K562 (cell line): ENCODE measurements at regions not wholly inside any gene's neighbourhood (a gene's known extent, or its start where the extent isn't known, plus 50 kb on each side); places are given as distances from the start of the nearest gene placed in this dataset.

Source experiments
- CHD1 ChIP-seq: fragments of 200-600 bp; sonication (generic); IDR thresholded peaks from one replicate; pipeline ENCODE4 v1.6.1; 2012; ENCODE audit warnings: mild to moderate bottlenecking, moderate library complexity, low read length, inconsistent platforms
- CHD4 ChIP-seq: fragments of 200-600 bp; sonication (generic); IDR thresholded peaks from 3 replicates; pipeline ENCODE4 v1.6.1; 2012; ENCODE audit warnings: low read depth, mild to moderate bottlenecking, mixed read lengths, low read length, inconsistent platforms; ENCODE audit not compliant: insufficient read depth, insufficient replicate concordance, poor library complexity, severe bottlenecking
- EGR1 ChIP-seq: fragments of 450-650 bp; conservative IDR thresholded peaks from 2 replicates; pipeline ENCODE4 v1.6.1; 2017; ENCODE audit warnings: mild to moderate bottlenecking
- FOSL1 ChIP-seq: fragments of 200-800 bp; sonication (Bioruptor generic); conservative IDR thresholded peaks from 2 replicates; pipeline ENCODE4 v1.6.1; 2016; ENCODE audit warnings: missing genetic modification characterization, missing compliant biosample characterization
- GATA2 ChIP-seq: sonication (generic); formaldehyde crosslinking; IDR thresholded peaks from 2 replicates; pipeline ENCODE4 v1.4.0; 2020; ENCODE audit warnings: mild to moderate bottlenecking, missing genetic modification reagents
- GATAD2B ChIP-seq: fragments of 450-650 bp; IDR thresholded peaks from 2 replicates; pipeline ENCODE4 v1.6.1; 2017; ENCODE audit warnings: mild to moderate bottlenecking, borderline replicate concordance
- KLF6 ChIP-seq: fragments of 250-450 bp; sonication (Bioruptor Pico); IDR thresholded peaks from 2 replicates; pipeline ENCODE4 v1.4.0; 2020; ENCODE audit warnings: mild to moderate bottlenecking, moderate library complexity, borderline replicate concordance
- MAFK ChIP-seq: IDR thresholded peaks from 2 replicates; pipeline ENCODE4 v1.6.1; 2011; ENCODE audit warnings: low read length, improper control_type of control experiment
- MCM3 ChIP-seq: fragments of 450-650 bp; IDR thresholded peaks from 2 replicates; pipeline ENCODE4 v1.6.1; 2016
- NR4A1 ChIP-seq, 2 experiments: fragments of 250-450 bp in 1 of 2; fragments of 450-650 bp in 1 of 2; sonication (Bioruptor Pico) in 1 of 2; IDR thresholded peaks; 2 replicates each; pipeline versions ENCODE4 v1.4.0 to v1.6.1; 2016 to 2020; ENCODE audit warnings: mild to moderate bottlenecking in 2 of 2, missing compliant biosample characterization in 1 of 2, missing genetic modification characterization in 1 of 2, moderate library complexity in 1 of 2
- POLR2G ChIP-seq: fragments of 200-400 bp; formaldehyde crosslinking; IDR thresholded peaks from 2 replicates; pipeline ENCODE4 v1.6.1; 2017; ENCODE audit warnings: low read depth, mild to moderate bottlenecking, antibody characterized with exemption, low read length, moderate library complexity
- SMARCC2 ChIP-seq: fragments of 450-650 bp; IDR thresholded peaks from 2 replicates; pipeline ENCODE4 v1.6.1; 2017; ENCODE audit warnings: antibody characterized with exemption, moderate library complexity, mild to moderate bottlenecking, low read depth
- ZBTB17 ChIP-seq: fragments of 450-650 bp; formaldehyde crosslinking; IDR thresholded peaks from 2 replicates; pipeline ENCODE4 v1.4.0; 2020; ENCODE audit warnings: mild to moderate bottlenecking
- ZNF232 ChIP-seq: sonication (generic); formaldehyde crosslinking; IDR thresholded peaks from 2 replicates; pipeline ENCODE4 v1.8.0; 2022; ENCODE audit warnings: mild to moderate bottlenecking, missing genetic modification reagents
- ZNF584 ChIP-seq: fragments of 200-800 bp; sonication (Bioruptor generic); IDR thresholded peaks from 2 replicates; pipeline ENCODE4 v1.6.1; 2016; ENCODE audit warnings: low read depth, mild to moderate bottlenecking, missing genetic modification characterization, missing compliant biosample characterization
- ZNF699 ChIP-seq: fragments of 250-450 bp; sonication (Bioruptor Pico); IDR thresholded peaks from 2 replicates; pipeline ENCODE4 v1.8.0; 2021; ENCODE audit warnings: mild to moderate bottlenecking, moderate library complexity; ENCODE audit not compliant: insufficient replicate concordance
- TF ChIP-seq, protein P1 (sequence below): sonication (generic); formaldehyde crosslinking; IDR thresholded peaks from 2 replicates; pipeline ENCODE4 v1.8.1; 2023; ENCODE audit warnings: missing genetic modification reagents, mild to moderate bottlenecking, borderline replicate concordance
- TF ChIP-seq, protein P2 (sequence below): fragments of 450-650 bp; formaldehyde crosslinking; IDR thresholded peaks from 2 replicates; pipeline ENCODE4 v1.4.0; 2020; ENCODE audit warnings: mild to moderate bottlenecking, moderate library complexity
- TF ChIP-seq, protein P3 (sequence below): fragments of 200-800 bp; sonication (Bioruptor generic); IDR thresholded peaks from 2 replicates; pipeline ENCODE4 v1.6.1; 2017; ENCODE audit warnings: missing genetic modification characterization, missing compliant biosample characterization
- TF ChIP-seq, protein P4 (sequence below), 3 experiments: IDR thresholded peaks in 2 of 3; conservative IDR thresholded peaks in 1 of 3; 2 replicates each; pipeline ENCODE4 v1.5.1; 2011 to 2012; ENCODE audit warnings: low read length in 3 of 3, mild to moderate bottlenecking in 3 of 3, control low read depth in 2 of 3, improper control_type of control experiment in 1 of 3, inconsistent platforms in 1 of 3, low read depth in 1 of 3, mixed read lengths in 1 of 3, moderate library complexity in 1 of 3; ENCODE audit not compliant: insufficient read depth in 2 of 3

DNA sequence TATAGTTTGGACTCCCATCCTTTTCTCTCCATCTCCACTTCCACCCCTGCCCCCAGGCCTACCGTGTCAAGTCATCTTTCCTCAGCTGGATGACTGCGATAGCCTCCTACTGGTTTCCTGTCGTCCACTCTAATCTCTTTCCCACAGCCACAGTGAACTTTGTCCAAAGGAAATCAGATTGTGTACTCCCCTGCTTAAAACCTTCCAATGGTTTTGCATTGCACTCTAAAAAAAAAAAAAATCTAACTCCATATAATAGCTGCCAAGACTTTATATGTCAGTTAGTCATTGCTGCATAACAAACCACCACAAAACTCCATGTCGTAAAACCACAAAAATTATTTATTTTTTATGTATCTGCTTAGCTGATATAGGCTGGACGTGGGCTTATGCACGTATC, 160.2 kb upstream of the CCDC68 start (continued):
- TF ChIP-seq, protein P1, sequence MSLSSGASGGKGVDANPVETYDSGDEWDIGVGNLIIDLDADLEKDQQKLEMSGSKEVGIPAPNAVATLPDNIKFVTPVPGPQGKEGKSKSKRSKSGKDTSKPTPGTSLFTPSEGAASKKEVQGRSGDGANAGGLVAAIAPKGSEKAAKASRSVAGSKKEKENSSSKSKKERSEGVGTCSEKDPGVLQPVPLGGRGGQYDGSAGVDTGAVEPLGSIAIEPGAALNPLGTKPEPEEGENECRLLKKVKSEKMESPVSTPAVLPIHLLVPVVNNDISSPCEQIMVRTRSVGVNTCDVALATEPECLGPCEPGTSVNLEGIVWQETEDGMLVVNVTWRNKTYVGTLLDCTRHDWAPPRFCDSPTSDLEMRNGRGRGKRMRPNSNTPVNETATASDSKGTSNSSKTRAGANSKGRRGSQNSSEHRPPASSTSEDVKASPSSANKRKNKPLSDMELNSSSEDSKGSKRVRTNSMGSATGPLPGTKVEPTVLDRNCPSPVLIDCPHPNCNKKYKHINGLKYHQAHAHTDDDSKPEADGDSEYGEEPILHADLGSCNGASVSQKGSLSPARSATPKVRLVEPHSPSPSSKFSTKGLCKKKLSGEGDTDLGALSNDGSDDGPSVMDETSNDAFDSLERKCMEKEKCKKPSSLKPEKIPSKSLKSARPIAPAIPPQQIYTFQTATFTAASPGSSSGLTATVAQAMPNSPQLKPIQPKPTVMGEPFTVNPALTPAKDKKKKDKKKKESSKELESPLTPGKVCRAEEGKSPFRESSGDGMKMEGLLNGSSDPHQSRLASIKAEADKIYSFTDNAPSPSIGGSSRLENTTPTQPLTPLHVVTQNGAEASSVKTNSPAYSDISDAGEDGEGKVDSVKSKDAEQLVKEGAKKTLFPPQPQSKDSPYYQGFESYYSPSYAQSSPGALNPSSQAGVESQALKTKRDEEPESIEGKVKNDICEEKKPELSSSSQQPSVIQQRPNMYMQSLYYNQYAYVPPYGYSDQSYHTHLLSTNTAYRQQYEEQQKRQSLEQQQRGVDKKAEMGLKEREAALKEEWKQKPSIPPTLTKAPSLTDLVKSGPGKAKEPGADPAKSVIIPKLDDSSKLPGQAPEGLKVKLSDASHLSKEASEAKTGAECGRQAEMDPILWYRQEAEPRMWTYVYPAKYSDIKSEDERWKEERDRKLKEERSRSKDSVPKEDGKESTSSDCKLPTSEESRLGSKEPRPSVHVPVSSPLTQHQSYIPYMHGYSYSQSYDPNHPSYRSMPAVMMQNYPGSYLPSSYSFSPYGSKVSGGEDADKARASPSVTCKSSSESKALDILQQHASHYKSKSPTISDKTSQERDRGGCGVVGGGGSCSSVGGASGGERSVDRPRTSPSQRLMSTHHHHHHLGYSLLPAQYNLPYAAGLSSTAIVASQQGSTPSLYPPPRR: no peak
- TF ChIP-seq FOSL1 (tag): peak; percentile 57
- no peak for TF ChIP-seq ZBTB17
- TF ChIP-seq MCM3: no peak
- TF ChIP-seq KLF6 (CRISPR knock-in tag): no peak
- TF ChIP-seq ZNF584 (CRISPR knock-in tag): no peak
- TF ChIP-seq, protein P2, sequence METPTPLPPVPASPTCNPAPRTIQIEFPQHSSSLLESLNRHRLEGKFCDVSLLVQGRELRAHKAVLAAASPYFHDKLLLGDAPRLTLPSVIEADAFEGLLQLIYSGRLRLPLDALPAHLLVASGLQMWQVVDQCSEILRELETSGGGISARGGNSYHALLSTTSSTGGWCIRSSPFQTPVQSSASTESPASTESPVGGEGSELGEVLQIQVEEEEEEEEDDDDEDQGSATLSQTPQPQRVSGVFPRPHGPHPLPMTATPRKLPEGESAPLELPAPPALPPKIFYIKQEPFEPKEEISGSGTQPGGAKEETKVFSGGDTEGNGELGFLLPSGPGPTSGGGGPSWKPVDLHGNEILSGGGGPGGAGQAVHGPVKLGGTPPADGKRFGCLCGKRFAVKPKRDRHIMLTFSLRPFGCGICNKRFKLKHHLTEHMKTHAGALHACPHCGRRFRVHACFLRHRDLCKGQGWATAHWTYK: no peak
- TF ChIP-seq GATAD2B: no peak
- TF ChIP-seq CHD4: no peak
- peak; percentile 38; the same call in 1 of the 2 replicates for TF ChIP-seq EGR1
- TF ChIP-seq, protein P3, sequence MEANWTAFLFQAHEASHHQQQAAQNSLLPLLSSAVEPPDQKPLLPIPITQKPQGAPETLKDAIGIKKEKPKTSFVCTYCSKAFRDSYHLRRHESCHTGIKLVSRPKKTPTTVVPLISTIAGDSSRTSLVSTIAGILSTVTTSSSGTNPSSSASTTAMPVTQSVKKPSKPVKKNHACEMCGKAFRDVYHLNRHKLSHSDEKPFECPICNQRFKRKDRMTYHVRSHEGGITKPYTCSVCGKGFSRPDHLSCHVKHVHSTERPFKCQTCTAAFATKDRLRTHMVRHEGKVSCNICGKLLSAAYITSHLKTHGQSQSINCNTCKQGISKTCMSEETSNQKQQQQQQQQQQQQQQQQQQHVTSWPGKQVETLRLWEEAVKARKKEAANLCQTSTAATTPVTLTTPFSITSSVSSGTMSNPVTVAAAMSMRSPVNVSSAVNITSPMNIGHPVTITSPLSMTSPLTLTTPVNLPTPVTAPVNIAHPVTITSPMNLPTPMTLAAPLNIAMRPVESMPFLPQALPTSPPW (CRISPR knock-in tag): peak; percentile 54
- TF ChIP-seq SMARCC2: peak; percentile 51; the same call in 1 of the 2 replicates
- TF ChIP-seq ZNF699: no peak
- TF ChIP-seq, protein P4, sequence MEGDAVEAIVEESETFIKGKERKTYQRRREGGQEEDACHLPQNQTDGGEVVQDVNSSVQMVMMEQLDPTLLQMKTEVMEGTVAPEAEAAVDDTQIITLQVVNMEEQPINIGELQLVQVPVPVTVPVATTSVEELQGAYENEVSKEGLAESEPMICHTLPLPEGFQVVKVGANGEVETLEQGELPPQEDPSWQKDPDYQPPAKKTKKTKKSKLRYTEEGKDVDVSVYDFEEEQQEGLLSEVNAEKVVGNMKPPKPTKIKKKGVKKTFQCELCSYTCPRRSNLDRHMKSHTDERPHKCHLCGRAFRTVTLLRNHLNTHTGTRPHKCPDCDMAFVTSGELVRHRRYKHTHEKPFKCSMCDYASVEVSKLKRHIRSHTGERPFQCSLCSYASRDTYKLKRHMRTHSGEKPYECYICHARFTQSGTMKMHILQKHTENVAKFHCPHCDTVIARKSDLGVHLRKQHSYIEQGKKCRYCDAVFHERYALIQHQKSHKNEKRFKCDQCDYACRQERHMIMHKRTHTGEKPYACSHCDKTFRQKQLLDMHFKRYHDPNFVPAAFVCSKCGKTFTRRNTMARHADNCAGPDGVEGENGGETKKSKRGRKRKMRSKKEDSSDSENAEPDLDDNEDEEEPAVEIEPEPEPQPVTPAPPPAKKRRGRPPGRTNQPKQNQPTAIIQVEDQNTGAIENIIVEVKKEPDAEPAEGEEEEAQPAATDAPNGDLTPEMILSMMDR (IDR thresholded peaks at IDR 0.05 in 2 of 3, conservative IDR thresholded peaks at IDR 0.05 in 1 of 3; ENCODE audit: insufficient read depth in 2 of 3, low read depth in 1 of 3, low read length in 3 of 3): no peak
- TF ChIP-seq CHD1: no peak
- TF ChIP-seq MAFK: no peak; the same call in 1 of the 2 replicates
- TF ChIP-seq POLR2G: no peak
- TF ChIP-seq ZNF232 (CRISPR knock-in tag): no peak
- no peak for TF ChIP-seq NR4A1 (CRISPR knock-in tag; IDR thresholded peaks at IDR 0.05)
- TF ChIP-seq NR4A1 (tag; IDR thresholded peaks at IDR 0.05): no peak
- no peak for TF ChIP-seq GATA2 (CRISPR knock-in tag)
